ENCODE measurements at regions not wholly inside any gene's neighbourhood (a gene's known extent, or its start where the extent isn't known, plus 50 kb on each side); places are given as distances from the start of the nearest gene placed in this dataset.
A peak's percentile ranks its signal among the peaks of the same experiment; 100 is the strongest.
"Not testable (repeated sequence)": the region's sequence is repeated elsewhere in the genome, so short reads cannot be mapped to it uniquely, and the experiment has no call there.

- DNase-seq (ENCODE audit: low read depth in 2 of 2) = no peak
Measured at GRCh38 chr18:37861981-37862380, 296.4 kb upstream of the CELF4 start.

DNA sequence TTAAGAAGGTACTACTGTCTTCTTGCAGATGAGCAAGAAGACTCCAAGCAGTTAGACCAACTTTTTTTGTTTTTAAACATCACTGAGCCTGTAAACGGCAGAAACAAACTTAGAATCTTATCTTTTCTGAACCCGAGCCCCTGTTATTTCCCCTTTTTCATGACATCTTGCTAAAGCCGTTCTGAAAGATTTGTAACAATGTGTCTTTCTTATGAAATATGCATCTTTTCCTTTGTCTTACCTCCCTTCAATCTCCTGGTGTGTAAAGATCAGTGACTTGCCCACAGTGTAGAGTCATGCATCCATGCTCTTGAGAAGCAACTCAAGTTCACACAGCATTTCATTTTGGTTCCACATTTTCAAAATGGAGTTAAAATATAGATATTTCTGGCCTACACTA, 288.8 kb upstream of the CELF4 start:
- no peak for DNase-seq (ENCODE audit: low read depth in 2 of 2)

DNA sequence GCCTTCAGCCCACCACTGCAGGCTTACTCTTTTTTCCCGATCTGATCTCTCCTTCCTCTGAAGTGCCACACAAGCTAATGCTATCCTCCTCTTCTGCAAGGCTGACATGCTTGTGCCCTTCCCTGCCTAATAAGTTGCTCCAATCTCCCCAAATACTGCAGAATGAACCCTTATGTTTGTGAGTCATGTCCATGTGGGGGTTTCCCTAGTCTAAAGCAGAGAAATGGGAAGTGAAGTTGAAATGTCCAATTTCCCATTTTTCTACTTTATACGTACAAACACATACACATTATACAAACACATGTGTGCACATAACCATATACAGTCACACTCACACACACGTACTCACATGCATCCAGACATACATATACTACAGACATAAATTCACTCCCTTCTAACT, 288.1 kb upstream of the CELF4 start:
- DNase-seq (ENCODE audit: low read depth in 2 of 2) = no peak

DNA sequence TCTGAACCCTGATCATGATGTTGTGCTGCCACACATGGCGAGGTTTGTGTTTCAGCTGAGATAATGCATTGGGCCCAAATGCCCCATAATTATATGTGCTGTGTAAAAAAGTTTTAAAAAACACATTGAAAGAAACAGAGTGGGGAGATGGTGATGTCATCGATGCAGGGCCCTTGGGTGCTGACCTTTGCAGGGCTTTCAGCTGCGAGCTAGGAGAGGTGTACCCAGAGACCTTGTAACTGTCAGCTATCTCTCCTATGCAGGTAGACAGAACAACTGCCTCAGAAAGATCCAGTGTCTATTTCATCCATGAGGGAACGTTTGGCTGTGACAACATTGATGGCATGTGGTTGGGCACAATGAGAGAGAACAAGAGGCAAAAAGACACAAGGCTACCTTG, 286.9 kb upstream of the CELF4 start:
- no peak for DNase-seq (ENCODE audit: low read depth in 2 of 2)

- no peak for DNase-seq (ENCODE audit: low read depth in 2 of 2)
Measured at GRCh38 chr18:37847544-37847943, 281.9 kb upstream of the CELF4 start.

DNA sequence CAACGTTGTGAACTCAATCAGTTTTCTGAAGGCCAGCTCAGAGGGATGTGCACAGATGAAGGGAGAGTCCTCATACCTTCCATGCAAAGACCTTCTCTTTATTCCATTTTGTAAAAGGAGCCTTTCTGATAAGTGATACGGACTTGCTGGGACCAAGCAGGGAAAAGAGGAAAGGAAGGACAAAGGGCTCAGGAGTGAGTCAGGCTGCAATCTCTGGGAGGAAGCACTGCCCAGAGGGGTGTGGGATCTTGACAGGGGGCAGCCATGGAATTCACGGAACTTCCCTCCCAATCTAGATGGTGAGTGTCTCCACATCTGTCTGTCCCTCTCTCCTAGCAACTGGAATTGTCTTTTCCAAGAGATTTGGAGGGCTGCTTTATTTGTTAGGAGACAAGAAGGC, 281.4 kb upstream of the CELF4 start:
- no peak for DNase-seq (ENCODE audit: low read depth in 2 of 2)

DNA sequence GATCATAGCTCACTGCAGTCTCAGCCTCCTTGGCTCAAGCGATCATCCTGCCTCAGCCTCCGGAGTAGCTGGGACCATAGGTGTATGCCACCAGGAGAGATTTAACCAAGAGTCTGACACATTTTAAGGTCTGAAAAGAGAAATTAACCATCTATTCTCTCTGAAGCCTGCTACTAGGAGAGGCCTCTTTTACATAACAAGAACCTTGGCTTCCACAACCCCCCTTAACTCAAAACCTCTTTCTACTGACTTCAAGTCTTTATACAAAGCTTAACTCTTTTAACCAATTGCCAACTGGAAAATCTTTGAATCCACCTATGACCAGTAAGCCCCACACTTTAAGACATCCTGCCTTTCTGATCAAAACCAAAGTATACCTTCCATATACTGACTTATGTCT, 279.9 kb upstream of the CELF4 start:
- no peak for DNase-seq (ENCODE audit: low read depth in 2 of 2)

- DNase-seq (ENCODE audit: low read depth in 2 of 2) = no peak
Measured at GRCh38 chr18:37844209-37844970, 278.8 kb upstream of the CELF4 start.

DNA sequence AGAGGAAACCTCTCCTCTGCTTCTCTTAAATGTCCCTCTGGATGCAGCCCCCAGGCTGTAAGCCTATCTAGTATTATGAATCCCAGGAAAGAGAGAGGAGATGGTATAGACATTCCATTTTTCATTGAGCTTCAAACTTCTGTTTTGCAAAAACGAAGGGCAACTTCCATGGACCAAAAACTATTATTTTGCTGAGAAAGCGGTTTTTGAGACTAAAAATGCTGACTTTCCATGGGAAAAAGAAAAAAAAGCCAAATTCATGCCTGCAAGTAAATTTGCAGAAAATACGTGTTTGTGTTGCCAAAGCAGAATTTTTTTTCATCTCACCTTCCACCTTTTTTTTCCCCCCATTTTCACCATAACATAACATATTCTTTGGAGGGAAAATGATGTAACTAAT, 272.5 kb upstream of the CELF4 start:
- DNase-seq (ENCODE audit: low read depth in 2 of 2) = no peak

DNA sequence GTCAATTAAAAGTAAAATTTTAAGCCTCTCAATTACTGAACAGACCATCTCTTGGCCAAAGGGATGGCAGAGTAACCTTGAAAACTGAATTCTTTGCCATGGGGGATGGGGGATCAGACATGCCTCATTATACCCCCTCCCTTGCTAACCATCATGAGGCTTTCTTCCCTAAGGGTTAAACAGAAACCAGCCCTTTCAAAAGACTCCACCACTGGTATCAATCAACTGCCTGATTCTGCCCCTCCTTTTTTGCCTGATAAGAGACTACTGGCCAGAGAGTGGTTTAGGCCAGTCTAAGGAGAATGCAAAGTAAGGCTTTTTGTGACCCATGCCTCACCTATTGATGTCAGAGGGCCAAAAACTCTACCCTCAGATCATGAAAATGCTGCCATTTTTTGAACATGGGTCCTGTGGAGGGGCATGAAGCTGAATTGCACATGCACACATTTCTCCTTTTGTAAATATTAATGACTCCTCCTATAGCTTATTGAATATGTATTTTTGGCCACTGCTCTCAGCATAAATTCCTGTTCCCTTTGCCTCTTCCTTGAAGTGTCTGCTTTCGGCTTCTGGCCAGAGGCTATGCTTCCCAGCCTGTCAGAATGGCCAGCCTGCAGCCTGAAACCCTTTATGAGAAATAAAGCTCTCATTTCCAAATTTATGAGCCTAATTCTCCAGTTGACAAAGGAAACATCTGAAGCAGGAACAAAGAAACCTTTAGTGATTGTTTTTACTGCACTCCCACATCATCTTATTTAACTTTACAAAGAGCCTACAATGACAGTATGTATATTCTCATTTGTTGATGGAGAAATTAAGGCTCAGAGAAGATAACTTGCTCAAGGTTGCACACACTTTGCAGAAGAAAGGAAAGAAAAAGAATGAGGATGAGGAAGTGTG, 270.7 kb upstream of the CELF4 start:
- no peak for DNase-seq (ENCODE audit: low read depth in 2 of 2)

DNA sequence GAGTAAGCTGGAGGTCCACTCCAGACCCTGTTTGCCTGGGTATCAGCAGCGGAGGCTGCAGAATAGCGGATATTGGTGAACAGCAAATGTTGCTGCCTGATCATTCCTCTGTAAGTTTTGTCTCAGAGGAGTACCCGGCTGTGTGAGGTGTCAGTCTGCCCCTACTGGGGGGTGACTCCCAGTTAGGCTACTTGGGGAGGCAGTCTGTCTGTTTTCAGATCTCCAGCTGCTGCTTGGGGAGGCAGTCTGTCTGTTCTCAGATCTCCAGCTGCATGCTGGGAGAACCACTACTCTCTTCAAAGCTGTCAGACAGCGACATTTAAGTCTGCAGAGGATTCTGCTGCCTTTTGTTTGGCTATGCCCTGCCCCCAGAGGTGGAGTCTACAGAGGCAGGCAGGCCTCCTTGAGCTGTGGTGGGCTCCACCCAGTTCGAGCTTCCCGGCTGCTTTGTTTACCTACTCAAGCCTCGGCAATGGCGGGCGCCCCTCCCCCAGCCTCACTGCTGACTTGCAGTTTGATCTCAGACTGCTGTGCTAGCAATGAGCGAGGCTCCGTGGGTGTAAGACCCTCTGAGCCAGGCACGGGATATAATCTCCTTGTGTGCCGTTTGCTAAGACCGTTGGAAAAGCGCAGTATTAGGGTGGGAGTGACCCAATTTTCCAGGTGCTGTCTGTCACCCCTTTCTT, 266.6 kb upstream of the CELF4 start:
- not testable (repeated sequence) for DNase-seq (ENCODE audit: low read depth in 2 of 2)

DNA sequence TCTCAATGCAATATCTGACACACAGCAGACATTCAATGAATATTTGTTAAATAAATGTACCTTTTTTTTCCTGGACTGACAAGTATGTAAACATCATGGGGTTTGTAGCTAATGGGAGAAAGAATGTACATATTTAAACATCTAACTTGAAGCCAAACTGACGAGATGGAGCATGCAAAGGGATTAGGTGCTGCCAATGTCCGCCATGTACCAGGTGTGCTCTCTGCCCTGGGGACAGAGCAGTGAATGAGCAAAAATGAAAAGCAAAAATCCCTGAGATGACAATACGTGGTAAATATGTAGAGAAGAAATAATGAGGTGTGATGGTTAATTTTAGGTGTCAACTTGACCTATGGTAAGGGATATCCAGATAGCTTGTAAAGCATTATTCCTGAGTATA, 247.4 kb upstream of the CELF4 start:
- DNase-seq (ENCODE audit: low read depth in 2 of 2) = no peak

- DNase-seq (ENCODE audit: low read depth in 2 of 2) = no peak
Measured at GRCh38 chr18:37805773-37806404, 240.3 kb upstream of the CELF4 start.

- no peak for DNase-seq (ENCODE audit: low read depth in 2 of 2)
Measured at GRCh38 chr18:37796823-37797349, 231.3 kb upstream of the CELF4 start.

- no peak for DNase-seq (ENCODE audit: low read depth in 2 of 2)
Measured at GRCh38 chr18:37787452-37787851, 221.9 kb upstream of the CELF4 start.

- DNase-seq (ENCODE audit: low read depth in 2 of 2) = no peak
Measured at GRCh38 chr18:37783771-37784170, 218.2 kb upstream of the CELF4 start.

DNA sequence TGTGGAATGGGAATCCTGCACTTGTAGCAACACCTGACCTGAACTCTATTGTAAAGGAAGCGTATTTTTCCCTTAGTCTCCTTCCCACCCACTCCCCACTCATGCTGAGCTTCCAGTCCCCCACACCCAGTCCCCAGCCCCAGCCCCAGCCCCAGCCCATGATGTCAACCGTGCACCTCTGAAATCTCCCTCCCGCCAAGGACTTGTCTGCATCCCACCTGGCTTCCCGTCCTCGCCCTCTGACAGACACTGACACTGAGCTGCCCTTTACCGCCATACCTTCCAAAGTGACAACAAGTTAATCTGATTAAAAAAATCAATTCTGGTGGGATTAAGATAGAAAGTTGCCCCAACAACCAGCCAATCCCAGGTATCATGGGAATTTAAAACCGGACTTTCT, 213.6 kb upstream of the CELF4 start:
- no peak for DNase-seq (ENCODE audit: low read depth in 2 of 2)

- DNase-seq (ENCODE audit: low read depth in 2 of 2) = peak in 1 of 2 donors; percentile 0
Measured at GRCh38 chr18:37778417-37779165, 213.0 kb upstream of the CELF4 start.

DNA sequence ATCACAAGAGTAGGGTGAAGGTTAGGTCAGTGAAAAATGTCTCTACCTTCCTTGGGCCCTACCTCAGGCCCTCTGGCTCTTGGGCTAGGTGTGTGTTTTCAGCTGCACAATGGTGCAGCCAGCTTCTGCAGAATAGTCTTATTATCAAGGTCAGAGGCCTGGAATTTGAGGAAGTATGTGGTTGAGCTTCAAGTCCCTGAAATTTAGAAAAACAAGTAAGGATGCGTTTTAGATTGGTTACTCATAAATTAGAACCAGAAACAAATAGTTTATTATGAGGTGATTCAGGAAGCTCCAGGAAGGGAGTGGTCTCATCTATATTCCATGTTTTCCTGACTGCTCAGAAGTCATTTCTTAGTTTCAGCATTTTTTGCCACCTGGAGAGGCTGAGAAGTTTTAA, 204.2 kb upstream of the CELF4 start:
- no peak for DNase-seq (ENCODE audit: low read depth in 2 of 2)

DNA sequence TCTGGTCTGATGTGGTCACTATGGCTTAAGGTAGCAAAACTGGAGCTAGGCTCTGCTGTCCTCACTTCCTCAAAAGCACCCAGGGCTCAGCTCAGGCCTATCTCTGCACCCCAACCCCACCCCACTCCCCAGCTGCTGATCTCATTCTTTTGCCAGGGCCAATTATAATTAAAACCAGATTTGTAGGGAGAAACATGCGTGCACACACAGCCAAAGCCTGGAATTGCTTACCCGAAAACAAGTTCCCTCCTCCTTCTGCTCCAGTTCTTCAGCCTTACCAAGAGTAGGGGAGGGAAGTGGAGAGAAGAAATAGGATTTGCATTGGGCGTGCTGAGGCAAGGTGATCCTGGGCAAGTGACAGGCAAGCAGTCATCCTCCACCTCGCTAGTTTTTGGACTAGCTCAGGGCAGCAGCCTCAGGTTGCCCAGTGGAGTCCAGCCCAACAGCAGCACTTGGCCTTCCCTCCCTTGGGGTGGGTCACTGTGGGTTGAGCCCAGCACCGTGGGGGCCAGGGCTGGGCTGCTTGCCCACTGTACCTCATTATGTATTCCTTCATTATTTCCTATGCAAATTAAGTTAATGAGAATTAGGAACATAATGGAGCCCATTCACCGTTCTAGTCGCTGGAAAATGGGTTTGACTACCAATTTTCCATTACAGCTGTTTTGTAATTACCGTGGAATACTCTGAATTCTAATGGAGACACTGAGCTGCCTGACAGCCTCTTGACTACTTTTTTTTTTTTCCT, 199.1 kb upstream of the CELF4 start:
- no peak for DNase-seq (ENCODE audit: low read depth in 2 of 2)

Data from stimulated activated CD4-positive, alpha-beta T cell treated with anti-CD3 and anti-CD28 coated beads, Interleukin-1b, Interleukin-23, amount 100 ng/mL, for 1 hour (primary cell).